ENCODE measurements at regions not wholly inside any gene's neighbourhood (a gene's known extent, or its start where the extent isn't known, plus 50 kb on each side); places are given as distances from the start of the nearest gene placed in this dataset.

DNA sequence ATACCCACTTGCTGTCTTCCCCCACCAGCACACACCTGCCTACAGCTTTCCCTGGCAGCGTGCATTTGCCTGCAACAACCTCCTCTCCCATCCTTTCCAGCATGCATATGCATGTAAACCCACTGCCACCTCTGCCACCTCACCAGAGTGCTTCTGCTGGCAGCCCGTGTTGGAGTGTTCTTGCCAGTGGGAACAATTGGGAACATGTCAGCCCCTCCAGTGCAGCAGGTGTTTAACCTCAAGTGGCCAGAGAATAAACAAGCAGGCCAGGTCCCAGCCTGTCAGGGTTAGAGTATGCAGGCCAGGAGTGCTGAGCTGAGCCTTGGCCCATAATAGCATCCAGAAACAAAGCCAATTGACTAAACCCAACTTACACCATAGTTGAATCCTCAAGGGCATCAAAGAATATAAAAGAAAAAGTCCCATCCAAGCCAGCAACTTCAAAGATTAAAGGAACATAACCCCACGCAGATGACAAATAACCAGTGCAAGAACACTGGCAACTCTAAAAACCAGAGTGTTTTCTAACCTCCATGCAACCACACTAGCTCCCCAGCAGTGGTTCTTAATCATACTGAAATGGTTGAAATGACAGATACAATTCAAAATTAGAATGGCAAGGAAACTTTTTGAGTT, 1212.1 kb upstream of the CITED2 start:
- no peak for DNase-seq (ENCODE audit: low read depth)

GRCh38 chr6:140581601-140582000, 1207.2 kb upstream of the CITED2 start:
- DNase-seq (ENCODE audit: low read depth): no peak

DNA sequence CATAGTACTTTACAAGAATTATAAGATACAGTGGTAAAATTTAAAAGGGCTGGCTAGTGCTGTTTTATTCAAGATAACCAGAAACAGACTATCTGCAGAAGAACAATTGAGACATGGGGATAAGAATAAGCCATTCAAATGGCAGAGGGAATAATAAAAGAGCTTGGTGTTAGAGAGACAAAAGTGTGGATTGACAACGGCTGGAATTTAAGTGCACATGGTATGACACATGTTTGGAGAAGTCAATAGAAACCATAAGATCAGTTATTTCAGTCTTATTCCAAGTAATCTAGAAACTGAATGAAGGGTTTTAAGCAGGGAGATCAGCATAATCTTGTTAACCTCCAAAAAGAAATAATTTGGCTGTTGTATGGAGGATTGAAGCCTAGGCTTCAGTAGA, 1205.5 kb upstream of the CITED2 start:
- no peak for DNase-seq (ENCODE audit: low read depth)

DNA sequence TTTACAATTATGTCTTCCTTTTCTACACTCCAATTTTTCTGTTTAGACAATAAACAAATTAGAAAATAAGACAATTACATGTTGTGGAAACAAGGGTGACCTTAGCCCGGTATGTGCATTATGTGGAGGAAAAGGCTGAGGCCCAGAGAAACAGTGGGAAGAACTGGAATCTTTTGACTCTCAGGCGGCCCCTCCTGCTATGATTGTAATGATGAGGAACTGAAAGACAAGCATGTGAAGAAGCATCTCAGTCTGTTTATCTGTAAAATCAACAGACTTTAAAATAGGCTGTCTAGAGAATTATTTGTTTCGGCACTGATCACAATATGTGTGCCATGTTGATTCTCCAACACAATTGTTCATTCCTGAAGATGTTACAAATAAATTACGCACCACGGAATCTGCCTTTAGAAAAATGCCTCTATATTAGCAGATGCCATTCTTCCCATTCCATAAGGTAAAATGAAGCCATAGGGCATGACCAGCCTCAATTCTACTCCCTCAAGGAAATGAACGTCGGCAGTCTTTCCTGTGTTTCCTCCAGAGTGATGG, 1201.6 kb upstream of the CITED2 start:
- DNase-seq (ENCODE audit: low read depth): no peak

DNA sequence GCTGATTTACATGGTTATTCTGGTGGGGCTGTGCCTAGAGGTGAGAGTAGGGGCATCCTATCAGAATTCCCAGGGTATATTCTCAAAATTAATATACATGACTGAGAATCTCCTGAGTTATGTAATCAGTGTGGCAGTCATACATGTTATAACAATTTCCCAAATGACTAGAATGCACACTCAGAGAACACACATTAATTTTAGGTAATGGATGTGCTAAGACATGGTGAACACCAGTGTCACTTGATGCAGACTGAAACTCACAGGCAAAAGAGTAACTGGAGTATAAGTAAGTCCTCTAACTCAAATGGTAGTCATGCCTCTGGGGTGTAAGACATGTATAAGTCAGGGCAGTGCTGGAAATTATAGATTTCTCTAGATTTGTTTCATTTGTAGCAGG, 1198.4 kb upstream of the CITED2 start:
- DNase-seq (ENCODE audit: low read depth): no peak

GRCh38 chr6:140572129-140572528, 1197.7 kb upstream of the CITED2 start:
- DNase-seq (ENCODE audit: low read depth): no peak

- no peak for DNase-seq (ENCODE audit: low read depth)
Observed at GRCh38 chr6:140571145-140571544, 1196.7 kb upstream of the CITED2 start.

GRCh38 chr6:140567466-140567865, 1193.0 kb upstream of the CITED2 start:
- DNase-seq (ENCODE audit: low read depth): no peak

GRCh38 chr6:140566781-140567277, 1192.4 kb upstream of the CITED2 start:
- no peak for DNase-seq (ENCODE audit: low read depth)

- DNase-seq (ENCODE audit: low read depth): no peak
Observed at GRCh38 chr6:140563728-140564127, 1189.3 kb upstream of the CITED2 start.

DNA sequence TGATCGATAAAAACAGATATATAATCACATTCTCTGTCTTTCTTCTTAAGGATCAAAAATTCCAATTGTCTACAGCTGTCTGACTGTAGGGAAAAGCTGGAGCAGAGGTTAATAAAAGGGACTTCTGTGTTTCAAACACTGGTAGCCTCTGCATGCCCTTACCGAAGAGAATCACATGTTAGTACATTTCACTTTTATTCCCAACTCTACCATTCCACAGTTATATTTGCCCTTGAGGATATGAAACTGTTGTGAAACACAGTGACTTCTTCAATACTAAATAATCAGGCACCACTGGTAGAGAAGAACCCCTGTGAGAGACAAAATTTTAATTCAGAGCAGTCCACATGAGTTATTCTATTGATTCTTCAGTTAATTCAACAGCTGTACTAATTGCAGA, 1187.3 kb upstream of the CITED2 start:
- DNase-seq (ENCODE audit: low read depth): no peak

- no peak for DNase-seq (ENCODE audit: low read depth)
Observed at GRCh38 chr6:140560671-140561070, 1186.2 kb upstream of the CITED2 start.

DNA sequence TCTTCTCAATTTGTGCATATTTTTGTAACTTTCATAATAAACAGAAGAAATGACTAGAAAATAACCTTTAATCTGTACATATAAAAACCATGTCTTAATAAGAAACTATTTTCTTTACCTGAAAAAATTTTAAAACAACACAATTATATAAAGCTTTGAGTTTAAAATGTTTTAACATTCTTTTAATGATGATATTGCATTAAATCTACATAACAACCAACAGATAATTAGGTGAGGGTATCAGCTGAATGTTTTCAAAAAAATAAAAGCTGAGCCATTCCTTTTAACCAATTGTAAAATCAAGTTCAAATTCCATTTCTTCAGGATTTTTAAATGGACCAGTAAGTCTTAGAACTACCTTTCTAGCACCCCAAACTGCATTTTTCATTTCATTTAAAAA, 1185.0 kb upstream of the CITED2 start:
- DNase-seq (ENCODE audit: low read depth): no peak

DNA sequence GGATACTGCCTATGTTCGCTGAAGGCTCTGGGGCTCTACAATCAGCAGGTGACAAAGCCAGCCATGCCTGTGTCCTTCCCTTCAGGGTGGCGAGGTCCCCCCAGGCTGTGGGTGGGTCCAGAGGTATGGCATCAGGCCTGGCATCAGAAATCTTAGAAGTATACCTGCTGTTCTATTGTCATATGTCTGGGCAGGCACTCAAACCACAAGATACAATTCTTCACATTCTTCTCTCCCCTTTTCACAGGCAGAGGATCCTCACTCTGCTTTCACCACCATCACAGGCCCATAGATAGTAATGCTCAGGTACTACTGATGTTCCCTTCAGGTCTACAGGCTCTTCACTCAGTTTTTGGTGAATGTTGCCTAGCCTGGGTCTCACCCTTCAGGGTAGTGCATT, 1180.0 kb upstream of the CITED2 start:
- DNase-seq (ENCODE audit: low read depth): no peak

- no peak for DNase-seq (ENCODE audit: low read depth)
Observed at GRCh38 chr6:140548366-140548765, 1173.9 kb upstream of the CITED2 start.

GRCh38 chr6:140546640-140547039, 1172.2 kb upstream of the CITED2 start:
- no peak for DNase-seq (ENCODE audit: low read depth)

DNA sequence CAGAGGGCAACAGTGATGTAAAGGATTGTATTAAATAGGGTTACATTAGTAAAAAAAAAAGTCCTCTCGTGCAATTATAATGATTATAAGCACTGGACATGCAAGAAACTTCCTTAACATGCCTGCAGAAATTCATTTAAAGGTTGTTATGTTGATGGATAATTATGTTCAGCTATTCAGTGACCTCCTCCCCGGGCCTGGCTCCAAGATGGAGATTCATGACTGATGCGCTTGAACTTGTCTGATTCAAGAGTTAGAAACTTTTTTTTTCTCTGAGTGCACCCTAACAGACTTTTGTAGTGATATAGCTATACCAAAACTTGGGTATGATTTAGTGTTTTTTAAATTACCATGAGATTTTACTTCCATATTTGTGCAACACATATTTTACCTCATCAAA, 1170.0 kb upstream of the CITED2 start:
- no peak for DNase-seq (ENCODE audit: low read depth)

GRCh38 chr6:140542863-140543262, 1168.4 kb upstream of the CITED2 start:
- no peak for DNase-seq (ENCODE audit: low read depth)

DNA sequence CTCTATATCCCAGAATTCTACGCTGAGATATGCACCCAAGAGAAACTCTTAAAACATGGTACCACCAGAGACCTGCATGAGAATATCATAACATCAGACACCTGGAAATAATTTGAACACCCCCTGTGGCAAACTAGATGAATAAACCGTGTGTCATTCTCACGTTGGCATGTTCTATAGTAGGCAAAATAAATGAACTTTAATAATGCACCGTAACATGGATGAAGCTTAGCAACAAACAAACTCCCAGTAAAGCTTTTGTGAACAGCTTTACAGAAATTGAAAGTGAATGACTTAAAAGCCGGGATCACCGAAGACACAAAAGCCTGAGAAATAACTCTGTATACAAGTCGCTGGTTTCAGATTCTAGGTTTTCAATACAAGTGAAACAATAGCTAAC, 1166.8 kb upstream of the CITED2 start:
- no peak for DNase-seq (ENCODE audit: low read depth)

DNA sequence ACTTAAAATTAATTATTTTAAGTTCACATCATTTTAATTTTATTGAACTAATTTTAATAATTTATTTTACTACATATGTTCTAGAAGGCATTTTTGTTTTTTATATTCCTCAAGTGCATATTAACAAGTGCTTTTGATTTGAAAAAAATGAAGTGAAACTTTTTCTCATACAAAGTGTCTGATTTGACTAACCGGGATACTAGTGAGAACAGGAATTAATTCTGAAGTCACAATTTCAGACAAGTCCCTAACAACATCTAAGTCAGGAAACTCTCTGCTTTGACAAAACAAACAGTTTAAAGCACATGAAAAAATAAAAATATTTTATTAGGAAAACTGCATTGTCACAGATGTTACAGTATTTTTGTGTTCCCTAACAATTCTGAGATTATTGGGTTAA, 1166.3 kb upstream of the CITED2 start:
- no peak for DNase-seq (ENCODE audit: low read depth)

DNA sequence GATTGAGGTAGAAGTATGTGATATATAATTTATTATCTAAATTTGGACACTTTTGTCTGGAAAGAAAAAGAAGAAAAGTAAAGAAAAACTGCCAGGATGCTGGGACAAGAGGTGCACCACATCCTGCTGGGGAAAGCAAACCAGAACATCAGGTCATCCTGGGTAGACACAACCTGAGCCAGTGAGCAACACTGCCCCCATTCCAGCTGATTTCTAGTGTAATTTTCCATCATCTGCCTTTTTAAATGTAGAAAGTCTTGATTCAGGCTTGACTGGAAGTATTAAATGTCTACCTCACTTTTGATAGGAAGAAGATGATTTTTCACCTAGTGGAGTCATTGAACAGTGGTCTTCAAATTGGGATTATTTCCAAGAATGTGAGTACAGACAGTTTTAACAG, 1164.5 kb upstream of the CITED2 start:
- DNase-seq (ENCODE audit: low read depth): no peak

DNA sequence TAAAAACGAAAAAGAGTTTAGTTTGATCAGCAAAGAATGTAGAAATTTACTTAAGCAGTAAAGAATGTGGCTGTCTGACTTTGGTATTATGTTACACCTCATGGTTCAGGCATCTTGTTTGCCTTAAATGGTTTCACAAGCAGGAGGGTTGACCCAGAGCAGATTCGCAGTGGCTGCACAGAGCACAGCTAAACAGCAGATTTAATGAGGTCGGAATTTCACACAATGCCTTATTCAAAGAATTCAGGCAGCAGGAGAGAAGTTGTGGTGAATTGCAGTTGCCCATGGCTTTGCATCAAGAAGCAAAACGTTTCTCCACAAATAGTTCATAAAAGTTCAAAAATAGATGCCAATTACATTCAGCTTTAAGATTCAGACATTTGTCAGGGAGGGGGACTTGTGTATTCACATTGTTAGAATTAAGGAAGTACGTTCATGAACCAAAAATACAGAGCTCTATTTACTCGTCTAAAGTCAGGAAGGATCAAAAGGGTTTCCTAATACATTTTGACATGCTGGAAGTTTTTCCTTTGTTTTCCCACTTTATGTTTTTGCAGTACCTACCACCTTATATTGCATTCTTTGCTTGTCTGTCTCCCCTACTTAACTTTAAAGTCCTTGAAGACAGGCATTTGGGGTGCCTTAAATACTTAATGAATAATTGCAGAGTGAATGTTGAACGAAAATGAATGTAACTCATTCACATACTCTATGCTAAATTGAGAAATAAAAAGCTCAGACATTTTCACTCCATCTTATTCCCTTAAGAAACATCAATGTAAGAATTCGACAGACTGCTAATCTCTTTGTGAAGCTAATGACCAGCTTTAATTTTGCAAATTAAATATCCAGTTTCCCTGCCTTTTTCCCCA, 1163.6 kb upstream of the CITED2 start:
- DNase-seq (ENCODE audit: low read depth): no peak

- DNase-seq (ENCODE audit: low read depth): no peak
Observed at GRCh38 chr6:140537211-140537610, 1162.8 kb upstream of the CITED2 start.
